ENCODE measurements at regions not wholly inside any gene's neighbourhood (a gene's known extent, or its start where the extent isn't known, plus 50 kb on each side); places are given as distances from the start of the nearest gene placed in this dataset.

GRCh38 chr18:40048253-40048652 lies 1906.8 kb upstream of the PIK3C3 start (continued):
- TF ChIP-seq ZNF462 (CRISPR knock-in tag; IDR thresholded peaks at IDR 0.05), result no peak
- TF ChIP-seq JUNB (IDR thresholded peaks at IDR 0.05; ENCODE audit: unreplicated experiment), result no peak
- no peak for TF ChIP-seq NANOG (IDR thresholded peaks at IDR 0.05; ENCODE audit: borderline replicate concordance)

- H3K4me3 Mint-ChIP-seq, result no peak overlapping the region
- DNase-seq (ENCODE audit: low spot score) (no peak), ATAC-seq (no peak)
- Histone ChIP-seq H3K4me3 (no peak overlapping the region), H3K36me3 (ENCODE audit: insufficient read depth) (no peaks in the 10 kb centered on the region), H3F3A (replicated peaks; ENCODE audit: low read depth) (no peaks in the 10 kb centered on the region), H3K4me2 (no peak overlapping the region), H3K27me3 (ENCODE audit: insufficient read depth) (no peaks in the 10 kb centered on the region), H3K4me1 (ENCODE audit: insufficient read depth) (peaks cover 5% of the 10 kb centered on the region; the same call in 1 of the 2 replicates), H4K20me1 (replicated peaks; ENCODE audit: insufficient read depth) (no peaks in the 10 kb centered on the region), H3K79me2 (replicated peaks; ENCODE audit: insufficient read depth) (no peaks in the 10 kb centered on the region), H2AFZ (no peak overlapping the region), H3K27ac (ENCODE audit: low read depth) (no peak overlapping the region), H3K9me2 (ENCODE audit: insufficient read depth) (no peaks in the 10 kb centered on the region)
- H3K27ac Mint-ChIP-seq, result no peak overlapping the region
- H3K36me3 Mint-ChIP-seq (ENCODE audit: low read depth), result no peaks in the 10 kb centered on the region
- H3K4me1 Mint-ChIP-seq, result peaks cover 9% of the 10 kb centered on the region
- H3K9me3 Mint-ChIP-seq, result no peaks in the 10 kb centered on the region
- peaks cover 1% of the 10 kb centered on the region for H3K27me3 Mint-ChIP-seq (ENCODE audit: insufficient read depth, low read depth, poor library complexity)
- no peak for TF ChIP-seq REST (IDR thresholded peaks at IDR 0.05; ENCODE audit: unreplicated experiment)
- TF ChIP-seq EZH2 (IDR thresholded peaks at IDR 0.05; ENCODE audit: low read depth, unreplicated experiment), result no peak
- TF ChIP-seq NANOG (IDR thresholded peaks at IDR 0.05; ENCODE audit: borderline replicate concordance), result no peak
- TF ChIP-seq EZH2phosphoT487 (IDR thresholded peaks at IDR 0.05; ENCODE audit: unreplicated experiment), result no peak
- TF ChIP-seq CTCF (conservative IDR thresholded peaks at IDR 0.05; ENCODE audit: low read depth in 2 of 2), result no peak
Measured at GRCh38 chr18:40046596-40046995, 1908.4 kb upstream of the PIK3C3 start.

All from GM23338 (cell line).